ENCODE measurements at regions not wholly inside any gene's neighbourhood (a gene's known extent, or its start where the extent isn't known, plus 50 kb on each side); places are given as distances from the start of the nearest gene placed in this dataset.

- no peak for DNase-seq
Measured at GRCh38 chrX:110432091-110432905, 73.7 kb downstream of the RTL9 start.

DNA sequence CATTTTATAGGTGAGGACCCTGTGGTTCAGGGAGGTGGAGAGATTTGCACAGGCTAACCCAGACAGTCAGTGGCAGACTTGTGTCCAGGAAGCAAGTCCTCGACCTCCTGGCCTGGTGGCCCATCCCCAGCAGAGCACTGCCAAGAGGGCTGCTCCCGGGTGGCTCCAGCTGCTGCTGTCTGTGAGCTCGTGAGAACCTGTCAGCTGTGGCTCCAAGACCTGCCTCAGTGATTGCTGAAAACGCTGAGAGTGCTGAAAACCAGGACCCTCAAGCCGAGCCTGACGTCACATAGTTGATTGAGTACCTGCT lies 74.2 kb downstream of the RTL9 start:
- DNase-seq, result no peak

- DNase-seq, result no peak
Measured at GRCh38 chrX:110435196-110435595, 76.5 kb downstream of the RTL9 start.

DNA sequence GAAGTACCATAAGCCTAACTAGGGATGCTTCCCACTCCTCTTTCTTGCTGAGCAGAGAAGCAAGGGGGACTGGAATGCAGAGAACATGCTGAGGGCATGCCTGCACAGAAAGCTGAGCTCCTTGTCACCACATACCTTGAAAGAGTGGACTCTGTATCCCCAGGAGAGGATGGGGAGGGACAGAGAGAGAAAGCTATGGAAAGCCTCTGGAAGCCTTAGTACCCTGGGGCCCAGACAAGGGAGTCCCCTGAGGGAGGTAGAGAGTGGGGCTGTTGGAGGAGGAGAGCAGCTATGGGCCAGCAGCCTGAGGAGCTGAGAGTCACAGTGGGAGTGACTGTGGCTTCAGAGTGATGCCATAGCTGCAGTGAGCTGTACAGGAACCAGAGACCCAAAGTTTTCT lies 77.9 kb downstream of the RTL9 start:
- DNase-seq, result no peak

- DNase-seq, result no peak
Measured at GRCh38 chrX:110437686-110438085, 79.0 kb downstream of the RTL9 start.

- no peak for DNase-seq
Measured at GRCh38 chrX:110440016-110440805, 81.6 kb downstream of the RTL9 start.

DNA sequence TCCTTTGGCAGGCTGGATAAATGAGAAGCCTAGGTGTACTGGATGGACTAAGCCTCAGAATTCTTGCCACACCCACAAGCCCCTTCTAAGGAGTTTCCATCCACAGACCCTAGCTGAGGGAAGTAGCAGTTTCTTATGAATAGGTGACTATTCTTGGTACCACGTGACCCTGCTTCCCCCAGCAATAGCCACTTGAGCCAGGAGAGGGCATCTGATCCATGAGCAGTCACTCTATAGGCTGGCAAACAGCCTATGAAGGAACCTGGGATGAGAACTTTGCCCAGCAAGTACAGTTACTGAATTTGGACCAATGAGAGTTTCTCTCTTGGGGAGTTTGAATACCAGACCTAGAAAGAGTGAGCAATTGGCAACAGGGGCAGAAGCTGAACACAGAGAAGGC lies 84.0 kb downstream of the RTL9 start:
- no peak for DNase-seq

DNA sequence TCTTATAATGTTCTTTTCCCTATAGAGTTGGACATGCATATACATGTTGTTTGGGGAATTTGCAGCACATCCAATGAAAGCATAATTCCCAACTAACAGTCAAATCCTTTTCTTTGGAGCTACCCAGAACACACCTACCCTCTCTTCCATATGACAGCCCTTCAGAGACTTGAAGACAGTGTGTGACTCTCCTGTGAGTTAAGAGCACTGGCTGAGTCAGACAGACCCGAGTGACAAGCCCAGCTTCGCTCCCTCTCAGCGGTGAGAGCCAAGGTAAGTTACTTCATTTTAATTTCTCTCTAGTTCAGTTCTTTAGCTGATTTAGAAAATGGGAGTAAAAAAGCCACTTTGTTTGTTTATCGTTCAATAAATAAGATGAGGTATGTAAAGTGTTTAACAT lies 86.3 kb downstream of the RTL9 start:
- DNase-seq, result no peak

- DNase-seq, result no peak
Measured at GRCh38 chrX:110448459-110448858, 89.8 kb downstream of the RTL9 start.

DNA sequence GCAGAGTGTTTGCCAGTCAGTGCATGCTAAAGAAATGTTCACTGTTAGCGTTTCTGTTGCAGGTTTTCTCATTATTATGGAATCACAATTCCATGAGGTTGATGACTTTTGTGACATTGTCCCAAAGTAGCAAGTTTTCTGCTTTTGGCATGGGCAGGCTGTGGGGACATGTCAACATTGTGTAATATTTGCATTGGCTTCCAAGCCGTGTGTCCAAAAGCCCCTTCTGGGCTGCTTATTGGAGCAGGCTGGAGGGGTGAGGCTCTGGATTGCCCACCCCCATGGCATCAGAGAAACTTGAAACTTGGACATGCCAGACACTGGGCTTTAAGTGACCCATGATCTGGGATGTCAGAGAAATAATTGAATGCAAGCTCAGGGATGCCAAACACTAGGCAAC lies 90.7 kb downstream of the RTL9 start:
- DNase-seq, result no peak

- DNase-seq, result peak; percentile 8
Measured at GRCh38 chrX:110450050-110450449, 91.4 kb downstream of the RTL9 start.

DNA sequence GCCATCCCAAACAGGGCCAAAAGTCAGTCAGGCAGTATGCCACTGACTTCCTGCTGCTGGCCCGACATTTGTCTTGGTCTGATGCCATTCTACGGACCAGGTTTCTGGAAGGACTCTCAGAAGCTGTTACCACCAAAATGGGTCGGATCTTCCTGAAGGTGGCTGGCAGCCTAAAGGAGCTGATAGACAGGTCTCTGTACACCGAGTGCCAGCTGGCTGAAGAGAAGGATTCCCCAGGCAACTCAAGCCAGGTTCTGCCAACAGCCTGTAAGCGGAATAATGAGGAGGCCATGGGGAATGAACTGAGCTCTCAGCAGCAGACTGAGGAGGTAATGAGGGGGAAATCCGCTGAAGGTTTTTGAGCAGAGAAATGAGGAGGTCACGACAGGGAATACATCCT lies 95.7 kb downstream of the RTL9 start:
- DNase-seq, result no peak

GRCh38 chrX:110462957-110463356 lies 104.3 kb downstream of the RTL9 start:
- DNase-seq, result no peak

GRCh38 chrX:110466790-110467189 lies 108.1 kb downstream of the RTL9 start:
- no peak for DNase-seq

DNA sequence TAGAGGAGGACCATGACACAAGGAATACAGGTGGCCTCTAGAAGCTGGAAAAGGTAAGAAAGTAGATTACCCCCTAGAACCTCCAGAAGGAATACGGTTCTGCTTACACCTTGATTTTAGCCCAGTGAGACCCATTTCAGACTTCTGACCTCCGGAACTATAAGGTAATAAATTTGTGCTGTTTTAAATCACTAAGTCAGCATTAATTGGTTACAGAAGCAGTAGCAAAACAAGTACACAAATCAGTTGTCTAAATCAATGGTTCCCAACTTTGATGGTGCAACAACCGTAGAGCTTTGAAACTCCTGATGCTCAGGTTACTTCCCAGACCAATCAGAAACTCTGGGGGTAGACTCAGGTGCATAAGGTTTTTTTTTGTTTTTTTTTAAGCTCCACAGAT lies 113.6 kb downstream of the RTL9 start:
- no peak for DNase-seq

DNA sequence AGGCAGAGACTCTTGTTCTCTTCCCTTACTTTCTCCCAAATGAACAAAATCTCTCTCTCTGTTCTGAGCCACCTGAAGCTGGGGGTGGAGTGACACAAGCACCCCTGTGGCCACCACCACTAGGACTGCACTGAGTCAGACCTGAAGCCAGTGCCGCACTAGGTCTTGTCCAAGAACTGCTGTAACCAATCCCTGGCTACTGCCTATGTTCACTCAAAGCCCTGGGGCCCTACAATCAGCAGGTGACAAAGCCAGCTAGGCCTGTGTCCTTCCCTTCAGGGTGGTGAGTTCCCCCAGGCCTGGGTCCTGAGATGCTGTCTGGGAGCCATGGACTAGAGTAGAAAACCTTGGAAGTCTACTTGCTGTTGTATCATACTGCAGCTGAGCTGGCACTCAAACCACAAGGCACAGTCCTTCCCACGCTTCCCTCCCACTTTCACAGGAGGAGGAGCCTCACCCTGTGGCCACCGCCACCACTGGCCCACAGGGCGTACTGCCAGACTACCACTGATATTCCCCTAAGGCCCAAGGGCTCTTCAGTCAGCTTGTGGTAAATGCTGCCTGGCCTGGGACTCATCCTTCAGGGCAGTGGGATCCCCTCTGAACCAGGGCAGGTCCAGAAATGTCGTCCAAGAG lies 119.1 kb downstream of the RTL9 start:
- no peak for DNase-seq

DNA sequence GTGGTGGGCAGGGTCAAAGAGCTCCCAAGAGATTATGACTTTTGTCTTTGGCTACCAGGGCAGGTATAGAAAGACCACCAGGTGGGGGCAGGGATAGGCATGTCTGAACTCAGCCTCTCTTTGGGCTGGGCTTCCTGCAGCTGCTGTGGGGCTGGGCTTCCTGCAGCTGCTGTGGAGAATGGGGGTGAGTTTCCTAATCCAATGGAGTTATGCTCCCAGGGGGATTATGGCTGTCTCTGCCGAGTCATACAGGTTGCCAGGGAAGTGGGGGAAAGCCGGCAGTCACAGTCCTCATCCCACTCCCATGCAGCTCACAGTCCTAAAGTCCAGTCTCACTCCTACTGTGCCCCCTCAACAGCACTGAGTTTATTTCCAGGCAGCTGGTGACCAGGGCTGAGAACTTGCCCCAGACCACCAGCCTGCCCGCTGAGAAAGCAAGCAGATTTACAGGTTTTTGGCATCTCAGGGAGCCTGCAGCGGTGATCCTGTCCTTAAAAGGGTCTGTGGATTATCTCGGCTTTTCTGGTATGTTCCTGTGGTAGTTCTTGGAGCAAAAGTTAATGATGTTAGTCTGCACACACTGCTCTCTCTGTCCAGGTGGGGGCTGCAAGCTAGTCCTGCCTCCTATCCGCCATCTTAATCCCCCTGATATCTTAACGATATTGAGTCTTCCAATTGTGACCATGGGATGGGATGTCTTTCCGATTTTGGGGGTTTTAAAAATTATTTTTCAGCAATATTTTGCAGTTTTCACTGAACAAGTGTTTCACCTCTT lies 133.4 kb downstream of the RTL9 start:
- DNase-seq, result no peak

DNA sequence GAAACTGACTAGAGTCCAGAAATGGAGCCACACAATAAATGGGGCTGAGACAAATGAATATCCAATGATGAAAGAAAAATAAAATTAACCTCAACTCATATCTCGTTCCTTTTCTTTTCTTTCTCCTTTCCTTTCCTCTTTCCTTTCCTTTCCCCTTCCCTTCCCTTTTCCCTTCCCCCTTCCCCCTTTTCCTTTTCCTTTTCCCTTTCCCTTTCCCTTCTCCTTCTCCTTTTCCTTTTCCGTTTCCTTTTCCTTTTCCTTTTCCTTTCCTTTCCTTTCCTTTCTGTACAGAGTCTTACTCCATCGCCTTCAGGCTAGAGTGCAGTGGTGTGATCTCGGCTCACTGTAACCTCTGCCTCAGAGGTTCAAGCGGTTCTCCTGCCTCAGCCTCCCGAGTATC lies 146.3 kb downstream of the RTL9 start:
- DNase-seq, result no peak

DNA sequence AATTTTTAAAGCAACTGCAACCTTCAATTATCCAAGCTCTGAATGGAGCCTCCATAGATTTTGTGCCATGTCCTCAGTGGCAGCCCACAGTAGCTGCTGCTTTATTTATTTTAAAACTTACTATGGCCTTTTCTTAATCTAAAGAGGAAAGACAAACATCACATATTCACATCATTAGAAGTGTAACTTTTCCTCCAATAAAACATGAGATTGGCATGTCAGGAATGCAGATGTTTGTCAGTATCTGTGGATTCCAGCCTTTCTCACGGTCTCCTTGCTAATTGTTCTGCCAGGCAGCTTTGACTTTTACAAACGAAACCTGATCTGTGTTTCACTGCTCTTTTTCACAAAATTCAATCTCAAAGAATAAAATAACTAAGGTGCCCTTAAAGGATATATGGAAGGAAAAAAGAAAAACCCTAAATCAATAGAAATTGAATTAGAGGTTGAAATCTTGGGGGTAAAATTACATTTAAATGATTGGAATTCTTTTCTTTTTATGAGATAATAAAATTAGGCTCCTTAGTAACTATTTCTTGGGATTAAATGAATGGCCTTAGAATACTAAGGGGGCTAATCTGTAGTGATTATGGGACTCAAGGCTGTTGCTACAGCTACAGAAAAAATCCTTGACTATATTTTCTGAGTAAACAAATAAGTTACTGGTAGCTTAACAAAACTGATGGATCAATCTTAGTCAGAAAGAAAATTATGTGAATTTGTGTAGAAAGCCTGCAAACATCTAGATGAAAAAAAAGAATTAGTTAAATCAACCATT lies 151.3 kb downstream of the RTL9 start:
- DNase-seq, result no peak

GRCh38 chrX:110511238-110511637 lies 152.6 kb downstream of the RTL9 start:
- no peak for DNase-seq

- DNase-seq, result no peak
Measured at GRCh38 chrX:110512341-110512740, 153.7 kb downstream of the RTL9 start.

DNA sequence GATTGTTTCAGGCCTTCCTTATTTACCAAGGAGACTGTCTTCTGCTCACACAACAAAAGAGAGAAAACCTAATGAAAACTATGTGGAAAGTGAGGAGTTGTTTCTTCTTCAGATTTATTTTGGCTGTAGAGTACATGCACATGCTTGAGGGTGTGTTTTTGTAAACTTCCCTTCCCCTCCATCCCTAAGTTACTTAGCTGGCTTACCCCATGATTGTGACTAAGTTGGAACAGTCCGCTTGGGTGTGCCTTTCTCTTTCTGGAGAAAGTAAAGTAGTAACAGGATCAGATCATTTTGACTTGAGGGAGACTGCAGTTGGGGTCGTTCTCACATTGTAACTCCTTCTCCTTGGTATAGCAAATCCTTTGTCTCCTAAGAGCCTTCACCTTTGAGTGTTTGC lies 155.9 kb downstream of the RTL9 start:
- DNase-seq, result no peak

DNA sequence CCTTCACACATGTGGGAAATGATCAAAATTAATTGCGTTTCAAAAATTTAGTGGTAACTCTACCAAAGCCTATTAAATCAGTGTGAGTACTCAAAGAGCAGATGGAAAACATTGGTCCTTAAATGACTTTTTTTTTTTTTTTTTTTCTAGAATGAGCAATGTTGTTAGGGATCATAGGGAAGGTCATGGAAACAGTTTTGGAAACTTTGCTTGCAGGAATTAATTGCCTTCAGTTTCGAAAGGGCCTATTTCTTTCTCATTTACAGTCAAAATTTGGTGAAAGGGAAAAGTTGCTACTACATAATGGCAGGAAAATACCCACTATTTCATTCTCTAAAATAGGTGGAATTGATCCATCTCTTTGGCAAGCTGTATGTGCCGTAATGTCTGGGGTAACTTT lies 160.9 kb downstream of the RTL9 start:
- DNase-seq, result no peak
